ENCODE measurements at regions not wholly inside any gene's neighbourhood (a gene's known extent, or its start where the extent isn't known, plus 50 kb on each side); places are given as distances from the start of the nearest gene placed in this dataset.
A peak's percentile ranks its signal among the peaks of the same experiment; 100 is the strongest.

DNA sequence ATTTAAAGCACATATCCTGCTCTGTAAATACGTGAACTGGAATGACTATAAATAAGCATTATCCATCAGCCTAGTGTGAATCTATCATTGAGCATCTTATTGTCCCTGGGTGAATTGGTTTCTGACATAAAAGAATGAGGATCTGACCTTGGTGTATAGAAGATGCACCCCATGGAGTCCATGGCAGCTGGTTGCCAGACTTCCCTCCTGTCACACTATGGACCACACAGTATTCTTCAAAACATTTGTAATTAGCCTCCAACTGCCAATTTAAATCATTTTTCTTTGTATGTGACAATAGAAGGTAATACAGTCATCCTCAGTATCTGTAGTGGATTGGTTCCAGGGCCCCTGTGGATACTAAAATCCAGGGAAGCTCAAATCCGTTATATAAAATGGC, 238.1 kb upstream of the ZWINT start:
- no peak for TF ChIP-seq TAF1 (IDR thresholded peaks at IDR 0.05; ENCODE audit: borderline replicate concordance, low read depth, low read length)
- CTCF ChIA-PET: no interaction called here
- no peak for DNase-seq (ENCODE audit: low read depth, low spot score)
- RAD21 ChIA-PET (ENCODE audit: unreplicated experiment): no interaction called here
- Histone ChIP-seq H3K4me3 (no peak overlapping the region), H3K27ac (ENCODE audit: control insufficient read depth, insufficient read depth) (no peak overlapping the region), H3K79me2 (ENCODE audit: control insufficient read depth, insufficient read depth, low read length) (no peaks in the 10 kb centered on the region), H3K9me3 (replicated peaks; ENCODE audit: control insufficient read depth, insufficient read depth, low read length) (no peaks in the 10 kb centered on the region), H3K36me3 (ENCODE audit: control insufficient read depth in 2 of 2, insufficient read depth in 2 of 2, low read length in 1 of 2) (no peaks in the 10 kb centered on the region), H3K4me1 (ENCODE audit: control insufficient read depth, insufficient read depth, low read length) (no peaks in the 10 kb centered on the region), H4K20me1 (ENCODE audit: control insufficient read depth, insufficient read depth) (no peaks in the 10 kb centered on the region), H2AFZ (ENCODE audit: control insufficient read depth, low read depth, low read length) (no peak overlapping the region), H3K27me3 (replicated peaks in 1 of 2; ENCODE audit: control insufficient read depth in 2 of 2, insufficient read depth in 2 of 2, low read length in 1 of 2) (no peaks in the 10 kb centered on the region), H3K4me2 (ENCODE audit: control insufficient read depth, insufficient read depth) (no peak overlapping the region), H3K9ac (ENCODE audit: control insufficient read depth, insufficient read depth, low read length) (no peak overlapping the region)
- WGBS (ENCODE audit: insufficient coverage, insufficient replicate concordance, low lambda C conversion rate, missing lambda C conversion rate): 0% methylated on average over 2 of the region's 2 CpGs
- intact Hi-C loops (cut with micrococcal nuclease; ENCODE audit: unreplicated experiment): no loop called here
- FAIRE-seq: no peak
- SMC1A ChIA-PET (ENCODE audit: uncharacterized antibody, unreplicated experiment): no interaction called here
- no TSS peak for BruUV-seq (replicated peaks)
- ATAC-seq: no peak
- POLR2A ChIA-PET: no interaction called here
- in situ Hi-C loops (cut with MboI): no loop called here

DNA sequence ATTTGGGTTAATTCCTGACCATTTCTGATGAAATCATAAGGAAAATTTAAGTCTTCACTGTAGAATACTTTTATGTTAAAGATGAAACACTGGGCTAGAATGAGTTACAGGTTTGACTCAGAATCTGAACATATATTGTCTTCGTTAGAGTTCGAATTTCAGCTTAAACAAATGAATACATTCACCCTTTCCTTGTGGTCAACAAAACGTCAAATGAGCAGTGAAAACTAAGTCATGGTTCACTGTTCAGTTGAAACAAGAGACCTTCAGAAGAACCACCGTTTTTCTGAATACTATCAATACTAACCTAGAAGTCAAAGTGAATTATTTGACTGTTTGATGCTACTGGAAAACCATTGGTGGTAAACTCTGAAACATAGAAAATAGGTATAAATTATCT, 235.2 kb upstream of the ZWINT start:
- DNase-seq (ENCODE audit: low read depth, low spot score): no peak
- Histone ChIP-seq H3K9ac (ENCODE audit: control insufficient read depth, insufficient read depth, low read length) (no peak overlapping the region), H3K4me3 (no peak overlapping the region), H3K36me3 (ENCODE audit: control insufficient read depth in 2 of 2, insufficient read depth in 2 of 2, low read length in 1 of 2) (no peaks in the 10 kb centered on the region), H3K79me2 (ENCODE audit: control insufficient read depth, insufficient read depth, low read length) (no peaks in the 10 kb centered on the region), H4K20me1 (ENCODE audit: control insufficient read depth, insufficient read depth) (no peaks in the 10 kb centered on the region), H3K4me2 (ENCODE audit: control insufficient read depth, insufficient read depth) (no peak overlapping the region), H3K27me3 (replicated peaks in 1 of 2; ENCODE audit: control insufficient read depth in 2 of 2, insufficient read depth in 2 of 2, low read length in 1 of 2) (no peaks in the 10 kb centered on the region), H3K27ac (ENCODE audit: control insufficient read depth, insufficient read depth) (no peak overlapping the region), H3K9me3 (replicated peaks; ENCODE audit: control insufficient read depth, insufficient read depth, low read length) (no peaks in the 10 kb centered on the region), H3K4me1 (ENCODE audit: control insufficient read depth, insufficient read depth, low read length) (no peaks in the 10 kb centered on the region), H2AFZ (ENCODE audit: control insufficient read depth, low read depth, low read length) (no peak overlapping the region)
- FAIRE-seq: no peak
- BruUV-seq (replicated peaks): no TSS peak
- RAD21 ChIA-PET (ENCODE audit: unreplicated experiment): no interaction called here
- CTCF ChIA-PET: interaction anchor here (1.7 kb wide), 1 partner anchor 12 kb away, joined by 5 read pairs; no protein-coding TSS in a partner anchor
- in situ Hi-C loops (cut with MboI) (no loop called here), intact Hi-C loops (cut with micrococcal nuclease; ENCODE audit: unreplicated experiment) (no loop called here)
- peak; percentile 64 for ATAC-seq
- POLR2A ChIA-PET: no interaction called here
- SMC1A ChIA-PET (ENCODE audit: uncharacterized antibody, unreplicated experiment): interaction anchor here (1.6 kb wide), 1 partner anchor 15 kb away, joined by 4 read pairs; no protein-coding TSS in a partner anchor
- 2% methylated on average over 4 of the region's 4 CpGs for WGBS (ENCODE audit: insufficient coverage, insufficient replicate concordance, low lambda C conversion rate, missing lambda C conversion rate)
- TF ChIP-seq, protein P1, sequence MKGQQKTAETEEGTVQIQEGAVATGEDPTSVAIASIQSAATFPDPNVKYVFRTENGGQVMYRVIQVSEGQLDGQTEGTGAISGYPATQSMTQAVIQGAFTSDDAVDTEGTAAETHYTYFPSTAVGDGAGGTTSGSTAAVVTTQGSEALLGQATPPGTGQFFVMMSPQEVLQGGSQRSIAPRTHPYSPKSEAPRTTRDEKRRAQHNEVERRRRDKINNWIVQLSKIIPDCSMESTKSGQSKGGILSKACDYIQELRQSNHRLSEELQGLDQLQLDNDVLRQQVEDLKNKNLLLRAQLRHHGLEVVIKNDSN (IDR thresholded peaks at IDR 0.05; ENCODE audit: borderline replicate concordance, extremely low read length, insufficient read depth, low read depth, low read length): no peak
- TF ChIP-seq POLR2AphosphoS5 (IDR thresholded peaks at IDR 0.05; ENCODE audit: low read length) (no peak), BCL11A (IDR thresholded peaks at IDR 0.05; ENCODE audit: low read depth, low read length) (no peak), ZNF384 (IDR thresholded peaks at IDR 0.05; ENCODE audit: borderline replicate concordance, low read depth, low read length) (no peak), YBX1 (IDR thresholded peaks at IDR 0.05) (no peak), NKRF (conservative IDR thresholded peaks at IDR 0.05) (no peak), ZBED1 (IDR thresholded peaks at IDR 0.05; ENCODE audit: borderline replicate concordance) (no peak), CHD2 (IDR thresholded peaks at IDR 0.05; ENCODE audit: borderline replicate concordance, low read depth, low read length) (no peak)
- TF ChIP-seq, protein P2, sequence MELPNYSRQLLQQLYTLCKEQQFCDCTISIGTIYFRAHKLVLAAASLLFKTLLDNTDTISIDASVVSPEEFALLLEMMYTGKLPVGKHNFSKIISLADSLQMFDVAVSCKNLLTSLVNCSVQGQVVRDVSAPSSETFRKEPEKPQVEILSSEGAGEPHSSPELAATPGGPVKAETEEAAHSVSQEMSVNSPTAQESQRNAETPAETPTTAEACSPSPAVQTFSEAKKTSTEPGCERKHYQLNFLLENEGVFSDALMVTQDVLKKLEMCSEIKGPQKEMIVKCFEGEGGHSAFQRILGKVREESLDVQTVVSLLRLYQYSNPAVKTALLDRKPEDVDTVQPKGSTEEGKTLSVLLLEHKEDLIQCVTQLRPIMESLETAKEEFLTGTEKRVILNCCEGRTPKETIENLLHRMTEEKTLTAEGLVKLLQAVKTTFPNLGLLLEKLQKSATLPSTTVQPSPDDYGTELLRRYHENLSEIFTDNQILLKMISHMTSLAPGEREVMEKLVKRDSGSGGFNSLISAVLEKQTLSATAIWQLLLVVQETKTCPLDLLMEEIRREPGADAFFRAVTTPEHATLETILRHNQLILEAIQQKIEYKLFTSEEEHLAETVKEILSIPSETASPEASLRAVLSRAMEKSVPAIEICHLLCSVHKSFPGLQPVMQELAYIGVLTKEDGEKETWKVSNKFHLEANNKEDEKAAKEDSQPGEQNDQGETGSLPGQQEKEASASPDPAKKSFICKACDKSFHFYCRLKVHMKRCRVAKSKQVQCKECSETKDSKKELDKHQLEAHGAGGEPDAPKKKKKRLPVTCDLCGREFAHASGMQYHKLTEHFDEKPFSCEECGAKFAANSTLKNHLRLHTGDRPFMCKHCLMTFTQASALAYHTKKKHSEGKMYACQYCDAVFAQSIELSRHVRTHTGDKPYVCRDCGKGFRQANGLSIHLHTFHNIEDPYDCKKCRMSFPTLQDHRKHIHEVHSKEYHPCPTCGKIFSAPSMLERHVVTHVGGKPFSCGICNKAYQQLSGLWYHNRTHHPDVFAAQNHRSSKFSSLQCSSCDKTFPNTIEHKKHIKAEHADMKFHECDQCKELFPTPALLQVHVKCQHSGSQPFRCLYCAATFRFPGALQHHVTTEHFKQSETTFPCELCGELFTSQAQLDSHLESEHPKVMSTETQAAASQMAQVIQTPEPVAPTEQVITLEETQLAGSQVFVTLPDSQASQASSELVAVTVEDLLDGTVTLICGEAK (IDR thresholded peaks at IDR 0.05; ENCODE audit: borderline replicate concordance): no peak

Data from GM12878 (cell line).